HG03060 (cell line): ENCODE measurements at regions not wholly inside any gene's neighbourhood (a gene's known extent, or its start where the extent isn't known, plus 50 kb on each side); places are given as distances from the start of the nearest gene placed in this dataset.

ENCODE experiments used
- ATAC-seq: cut with Tn5 transposase; IDR thresholded peaks from one replicate; pipeline ENCODE4 v1.9.1; 2021; ENCODE audit warnings: low read depth, moderate number of reproducible peaks; ENCODE audit not compliant: unreplicated experiment

DNA sequence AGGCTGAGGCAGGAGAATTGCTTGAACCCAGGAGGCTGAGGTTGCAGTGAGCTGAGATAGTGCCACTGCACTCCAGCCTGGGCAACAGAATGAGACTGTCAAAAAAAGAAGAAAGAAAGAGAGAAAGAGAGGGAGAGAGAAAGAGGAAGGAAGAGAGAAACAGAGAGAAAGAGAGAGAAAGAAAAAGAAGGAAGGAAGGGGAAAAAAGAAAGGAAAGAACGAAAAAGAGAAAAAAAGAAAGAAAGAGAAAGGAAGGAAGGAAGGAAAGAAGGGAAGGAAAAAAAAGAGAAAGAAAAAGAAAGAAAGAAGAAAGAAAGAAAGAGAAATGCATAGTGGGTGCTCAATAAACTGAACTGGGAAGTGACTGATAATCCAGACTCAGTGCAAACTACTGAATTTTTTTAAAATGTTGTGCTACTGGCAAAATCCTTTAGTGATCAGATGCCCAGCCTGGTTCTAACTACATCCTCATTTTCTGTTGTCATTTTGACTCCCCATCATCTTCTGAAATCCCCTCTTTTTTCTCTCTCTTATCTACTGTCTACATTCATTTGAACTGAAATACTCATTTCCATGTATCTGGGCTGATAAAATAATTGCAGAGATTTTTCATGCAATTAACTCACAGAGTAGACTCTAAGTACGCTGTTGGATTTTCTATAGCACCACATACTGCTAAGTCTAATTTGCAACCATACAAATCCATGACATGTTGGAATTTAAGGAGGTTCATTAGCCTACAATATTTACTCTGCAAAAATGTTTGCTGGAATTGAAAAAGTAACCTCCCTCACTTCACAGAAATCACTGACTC lies 85.3 kb upstream of the HIVEP1 start:
- ATAC-seq = no peak

GRCh38 chr6:11925805-11926204 lies 86.3 kb upstream of the HIVEP1 start:
- no peak for ATAC-seq

GRCh38 chr6:11923621-11924020 lies 88.5 kb upstream of the HIVEP1 start:
- ATAC-seq = no peak

GRCh38 chr6:11922901-11923300 lies 89.2 kb upstream of the HIVEP1 start:
- ATAC-seq = no peak

GRCh38 chr6:11921751-11922150 lies 90.4 kb upstream of the HIVEP1 start:
- no peak for ATAC-seq

DNA sequence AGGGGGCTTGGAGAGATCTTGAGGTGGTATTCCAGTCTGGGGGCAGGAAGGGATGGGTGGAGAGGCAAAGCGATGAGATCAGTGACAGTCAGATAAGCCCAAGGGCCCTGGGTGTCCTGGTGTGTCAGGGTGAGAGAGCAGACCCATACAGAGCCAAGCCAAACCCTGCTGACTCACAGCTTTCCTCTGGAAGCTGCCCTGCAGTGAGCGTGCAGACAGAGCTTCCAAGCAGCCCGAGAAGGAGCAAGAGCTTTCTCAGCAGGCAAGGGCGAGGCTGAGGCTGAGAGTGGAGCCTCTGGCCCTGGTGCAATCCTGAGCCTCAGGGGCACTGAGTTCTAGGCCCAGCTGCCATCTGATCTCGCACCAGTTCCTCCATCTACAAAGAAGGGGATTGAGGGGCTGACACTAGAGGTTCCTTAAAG lies 91.1 kb upstream of the HIVEP1 start:
- no peak for ATAC-seq

GRCh38 chr6:11920566-11920965 lies 91.5 kb upstream of the HIVEP1 start:
- no peak for ATAC-seq

DNA sequence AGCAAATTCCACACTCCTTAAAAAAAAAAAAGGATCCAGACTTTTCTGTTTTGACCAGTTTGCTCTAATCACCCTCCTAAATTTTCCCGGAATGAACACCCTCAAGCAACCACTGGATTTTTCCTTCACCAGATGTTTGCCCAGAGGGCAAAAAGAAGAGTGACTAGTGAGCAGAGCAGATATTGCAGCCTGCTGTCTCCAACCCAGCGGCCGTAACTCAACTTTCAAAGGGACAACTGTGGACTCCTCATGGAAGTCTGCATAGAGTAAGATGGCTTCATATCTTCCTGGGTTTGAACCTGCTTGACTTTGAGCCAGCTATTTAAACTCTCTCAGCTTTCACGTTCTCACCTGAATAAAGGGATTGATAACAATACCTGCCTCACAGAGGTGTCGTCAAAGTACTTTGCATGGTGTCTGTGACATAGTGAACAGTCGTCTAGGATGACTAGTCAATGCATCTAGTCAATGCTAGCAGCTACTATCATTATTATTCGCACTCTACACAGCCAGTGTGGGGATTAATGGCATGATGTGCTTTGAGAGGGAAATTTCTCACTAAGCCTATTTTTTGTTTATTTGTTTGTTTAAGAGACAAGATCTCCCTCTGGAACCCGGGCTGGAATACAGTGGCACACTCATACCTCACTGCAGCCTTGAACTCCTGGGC lies 92.2 kb upstream of the HIVEP1 start:
- no peak for ATAC-seq

- ATAC-seq = no peak
Measured at GRCh38 chr6:11918739-11919605, 93.1 kb upstream of the HIVEP1 start.

DNA sequence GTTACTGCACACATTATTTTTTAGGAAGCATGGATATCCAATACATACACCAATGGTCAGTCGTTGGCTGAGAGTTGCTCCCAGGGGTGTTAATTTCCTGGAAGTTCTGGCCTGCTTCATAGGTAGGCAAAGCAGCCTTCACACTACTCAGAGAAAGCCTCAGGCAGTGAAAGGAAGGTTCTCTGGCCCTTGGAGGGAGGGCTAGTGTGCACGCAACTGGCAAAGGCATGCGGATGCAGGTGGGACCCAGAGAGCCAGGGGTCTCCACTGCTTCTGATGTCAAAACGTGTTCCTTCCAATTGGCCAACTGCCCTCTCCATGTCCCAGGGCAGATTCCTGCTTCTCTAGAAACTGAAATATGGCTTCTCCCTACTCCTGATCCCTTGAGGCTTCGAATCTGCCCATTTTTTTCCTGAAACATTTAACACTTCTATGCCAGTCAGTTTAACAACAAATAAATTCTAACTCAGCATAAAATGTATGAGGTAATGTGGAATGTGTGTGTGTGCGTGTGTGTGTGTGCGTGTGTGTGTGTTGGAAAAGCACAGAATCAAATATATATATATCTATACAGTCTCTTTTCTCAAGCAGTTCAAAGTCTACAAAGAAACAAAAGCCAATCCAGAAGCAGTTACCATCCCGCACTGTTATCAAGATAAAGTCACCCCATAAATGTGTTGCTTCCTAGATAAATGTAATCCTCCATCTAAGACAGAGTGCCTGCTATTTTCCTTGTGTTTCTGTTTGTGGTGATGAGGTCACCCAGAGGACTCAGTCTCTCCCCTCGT lies 94.0 kb upstream of the HIVEP1 start:
- ATAC-seq = no peak

- no peak for ATAC-seq
Measured at GRCh38 chr6:11912420-11912819, 99.7 kb upstream of the HIVEP1 start.

- ATAC-seq = no peak
Measured at GRCh38 chr6:11911538-11911937, 100.6 kb upstream of the HIVEP1 start.

DNA sequence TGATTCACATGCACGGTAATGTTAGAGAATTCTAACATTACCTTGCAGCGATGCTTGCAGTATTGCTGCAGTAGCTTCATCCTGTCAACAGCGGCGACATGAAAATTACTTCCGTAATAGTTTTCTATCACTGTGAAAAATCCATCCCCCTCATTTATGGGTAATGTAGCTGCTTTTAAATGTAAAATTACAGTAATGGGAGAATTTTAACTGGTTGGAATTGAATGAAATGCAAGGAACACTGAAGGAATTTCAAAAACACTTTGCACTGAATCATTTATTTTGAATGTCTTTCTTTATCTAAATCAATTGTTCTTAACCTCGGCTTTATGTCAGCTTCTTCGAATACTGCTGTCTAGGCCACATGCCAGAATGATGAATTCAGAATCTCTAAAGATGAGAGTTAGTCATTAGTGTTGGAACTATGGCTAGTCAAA lies 102.4 kb upstream of the HIVEP1 start:
- no peak for ATAC-seq

DNA sequence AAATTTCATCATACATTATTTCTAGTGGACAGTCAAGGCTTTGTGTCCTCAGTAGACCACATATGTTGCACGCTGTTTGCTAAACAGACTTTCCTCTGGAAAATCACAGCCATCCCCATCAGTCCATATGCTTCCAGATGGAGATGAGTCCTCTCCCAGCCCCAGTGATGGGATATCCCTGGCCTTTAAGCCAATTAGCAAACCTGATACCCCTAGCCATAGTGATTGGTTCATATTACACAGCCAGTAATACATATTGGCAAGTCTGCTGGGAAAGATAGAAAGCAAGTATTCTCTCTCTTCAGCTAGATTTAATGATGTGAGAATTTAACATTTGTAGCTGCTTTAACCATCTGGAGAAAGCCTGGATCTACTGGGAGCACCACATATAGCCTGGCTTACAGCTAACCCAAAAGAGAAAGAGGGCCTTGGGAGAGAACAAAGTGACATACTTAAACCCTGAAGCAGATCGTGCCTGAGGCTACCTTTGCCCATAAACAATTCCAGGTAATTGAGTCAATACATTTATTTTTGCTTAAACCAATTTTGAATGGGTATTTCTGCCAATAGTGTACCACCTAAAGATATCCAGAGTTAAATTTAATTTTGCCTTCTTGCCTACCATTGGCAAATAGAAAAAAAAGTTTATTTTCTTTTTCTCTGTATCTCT lies 103.5 kb upstream of the HIVEP1 start:
- no peak for ATAC-seq

- no peak for ATAC-seq
Measured at GRCh38 chr6:11903645-11904044, 108.5 kb upstream of the HIVEP1 start.

DNA sequence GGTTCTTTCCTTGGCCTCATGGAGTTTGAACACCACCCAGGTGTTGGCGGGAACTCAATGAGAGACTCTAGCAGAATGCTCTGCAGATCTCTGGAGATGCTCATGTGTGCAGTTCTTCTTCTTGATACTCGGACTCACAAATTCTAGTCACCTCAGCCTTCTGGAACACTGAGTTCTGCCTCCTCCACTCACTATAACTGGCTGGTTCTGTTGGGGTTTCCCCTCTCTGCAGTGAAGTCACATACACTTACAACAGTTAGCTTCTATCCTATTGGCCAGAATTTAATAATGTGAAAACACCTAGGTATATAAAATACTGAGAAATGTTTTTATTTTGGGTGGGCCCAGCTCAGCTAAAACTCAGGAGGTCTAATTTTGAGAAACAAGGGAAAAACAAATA lies 109.6 kb upstream of the HIVEP1 start:
- ATAC-seq = no peak

DNA sequence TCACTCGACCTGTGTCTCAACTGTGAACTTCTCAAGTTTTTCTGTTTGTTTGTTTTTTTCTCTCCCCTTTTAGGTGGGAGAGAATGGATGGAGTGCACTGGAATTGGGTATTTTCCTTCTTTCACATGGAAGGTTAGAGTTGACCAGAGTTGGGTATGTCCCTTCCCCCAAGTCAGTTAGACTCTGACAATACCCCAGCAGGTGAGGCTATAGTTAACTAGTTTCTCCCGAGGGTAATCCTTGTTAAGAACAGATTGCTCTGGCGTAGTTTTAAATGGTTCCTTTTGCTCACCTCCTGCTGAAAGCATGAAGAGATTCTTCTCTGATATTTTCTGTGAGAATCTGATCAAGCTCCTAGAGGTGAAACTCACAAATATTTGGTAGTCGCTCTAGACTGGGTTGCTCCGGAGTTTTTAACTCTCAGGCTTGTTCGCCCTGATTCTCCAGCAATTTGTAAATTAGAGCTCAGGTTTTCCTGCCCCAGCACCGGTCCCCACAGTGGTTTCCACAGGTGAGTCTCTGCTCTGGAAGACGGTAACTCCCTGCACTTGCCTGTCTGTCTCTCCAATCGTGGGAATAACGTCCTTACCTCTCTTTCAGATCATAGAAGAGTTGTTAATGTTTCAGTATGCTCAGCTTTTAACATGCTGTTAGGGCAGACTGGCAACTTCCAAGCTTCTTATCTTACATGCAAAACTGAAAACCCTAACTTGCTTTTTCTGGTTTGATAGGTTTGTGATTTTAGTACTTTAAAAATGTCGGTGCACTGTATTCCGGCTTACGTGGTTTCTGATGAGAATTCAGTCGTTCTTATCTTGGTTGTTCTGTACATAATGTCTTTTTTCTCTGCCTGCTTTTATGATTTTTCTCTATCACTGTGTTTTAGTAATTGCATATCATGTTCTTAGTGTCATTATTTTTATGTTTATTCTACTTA lies 111.2 kb upstream of the HIVEP1 start:
- no peak for ATAC-seq

DNA sequence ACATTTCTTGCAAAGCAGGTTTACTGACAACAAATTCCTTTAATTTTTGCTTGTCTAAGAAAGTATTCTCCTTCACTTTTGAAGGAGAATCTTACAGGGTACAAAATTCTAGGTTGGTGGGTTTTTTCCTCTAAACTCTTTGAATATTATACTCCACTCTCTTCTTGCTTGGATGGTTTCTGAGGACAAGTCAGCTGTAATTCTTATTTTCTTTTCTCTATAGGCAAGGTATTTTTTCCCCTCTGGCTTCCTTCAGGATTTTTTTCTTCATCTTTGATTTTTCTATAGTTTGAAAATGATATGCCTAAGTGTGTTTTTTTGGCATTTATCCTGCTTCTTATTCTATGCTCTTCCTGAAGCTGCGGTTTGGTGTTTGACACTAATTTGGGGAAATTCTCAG lies 112.5 kb upstream of the HIVEP1 start:
- ATAC-seq = no peak

GRCh38 chr6:11894212-11894611 lies 115.6 kb upstream of the ADTRP start:
- no peak for ATAC-seq
